ENCODE measurements at regions not wholly inside any gene's neighbourhood (a gene's known extent, or its start where the extent isn't known, plus 50 kb on each side); places are given as distances from the start of the nearest gene placed in this dataset.

GRCh38 chr20:51259455-51259854 lies 236.5 kb upstream of the KCNG1 start:
- DNase-seq (ENCODE audit: low read depth, low spot score) (no peak), FAIRE-seq (no peak)
- Histone ChIP-seq H3K9me3 (replicated peaks; ENCODE audit: control insufficient read depth, insufficient read depth, low read length) (no peaks in the 10 kb centered on the region), H3K4me2 (ENCODE audit: insufficient read depth, low read length) (no peak overlapping the region), H3K9ac (replicated peaks; ENCODE audit: extremely low read depth, insufficient read depth, low read length) (no peak overlapping the region), H3K4me3 (replicated peaks in 1 of 3; ENCODE audit: insufficient read depth in 1 of 3, low read depth in 1 of 3, low read length in 3 of 3) (no peak overlapping the region), H3K9me1 (replicated peaks; ENCODE audit: control insufficient read depth, extremely low read depth, insufficient read depth, low read length) (no peaks in the 10 kb centered on the region), H3K27ac (ENCODE audit: insufficient read depth, low read depth, low read length) (no peak overlapping the region), H3K4me1 (ENCODE audit: control insufficient read depth, extremely low read depth, insufficient read depth, low read length) (no peaks in the 10 kb centered on the region), H2AFZ (ENCODE audit: low read depth, low read length) (no peak overlapping the region), H4K20me1 (replicated peaks; ENCODE audit: control insufficient read depth, extremely low read depth, insufficient read depth, low read length) (no peaks in the 10 kb centered on the region), H3K27me3 (ENCODE audit: control insufficient read depth in 2 of 2, insufficient read depth in 2 of 2, low read length in 2 of 2) (peaks cover 10 to 14% of the 10 kb centered on the region in 2 experiments), H3K79me2 (ENCODE audit: control insufficient read depth, insufficient read depth, low read length) (no peaks in the 10 kb centered on the region), H3K36me3 (ENCODE audit: control insufficient read depth in 2 of 2, extremely low read depth in 1 of 2, insufficient read depth in 2 of 2, low read length in 2 of 2) (no peaks in the 10 kb centered on the region)
- no TSS peak for BruUV-seq (replicated peaks)
- ChIA-PET CTCF (interaction anchor here (1.0 kb wide), 1 partner anchor 9 kb away, joined by 3 read pairs; no protein-coding TSS in a partner anchor), POLR2A (no interaction called here)
- no peak for TF ChIP-seq JUN (IDR thresholded peaks at IDR 0.05; ENCODE audit: borderline replicate concordance, insufficient read depth, insufficient read length, low read depth)
- intact Hi-C loops (cut with micrococcal nuclease) = no loop called here
- dilution Hi-C loops (cut with MboI; ENCODE audit: extremely low pct_ligation_motif_present, low sequenced_read_pairs) = no loop called here

DNA sequence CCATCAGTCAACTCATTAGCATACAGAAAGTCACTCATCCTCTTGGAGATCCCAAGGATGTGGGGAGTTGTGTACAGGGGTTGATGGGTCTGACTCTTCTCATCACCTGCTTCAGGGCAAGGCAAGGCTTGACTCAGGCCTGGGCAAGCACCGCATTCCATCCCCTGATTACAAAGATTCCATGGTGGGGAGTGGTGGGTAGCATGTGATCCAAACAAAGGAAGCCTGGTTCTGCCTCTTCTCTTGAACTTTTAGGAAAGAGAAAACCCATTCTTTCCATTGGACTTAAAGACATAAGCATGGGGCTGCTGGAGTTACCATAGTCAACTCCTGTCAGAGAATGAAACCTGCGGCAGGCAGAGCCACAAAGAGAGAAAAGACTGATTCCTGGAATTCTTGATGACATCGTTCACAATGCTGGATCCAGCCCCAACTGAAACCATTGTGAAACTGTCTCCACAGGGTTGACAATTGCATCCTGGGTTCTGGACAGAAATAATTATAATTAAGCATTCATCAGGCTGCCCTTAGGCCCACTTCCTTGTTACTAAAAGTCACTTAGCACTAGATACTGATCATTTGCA lies 235.8 kb upstream of the KCNG1 start:
- Histone ChIP-seq H3K9me1 (replicated peaks; ENCODE audit: control insufficient read depth, extremely low read depth, insufficient read depth, low read length) (no peaks in the 10 kb centered on the region), H3K27me3 (ENCODE audit: control insufficient read depth in 2 of 2, insufficient read depth in 2 of 2, low read length in 2 of 2) (peaks cover 11 to 15% of the 10 kb centered on the region in 2 experiments), H3K4me3 (replicated peaks in 1 of 3; ENCODE audit: insufficient read depth in 1 of 3, low read depth in 1 of 3, low read length in 3 of 3) (no peak overlapping the region), H4K20me1 (replicated peaks; ENCODE audit: control insufficient read depth, extremely low read depth, insufficient read depth, low read length) (no peaks in the 10 kb centered on the region), H3K36me3 (ENCODE audit: control insufficient read depth in 2 of 2, extremely low read depth in 1 of 2, insufficient read depth in 2 of 2, low read length in 2 of 2) (no peaks in the 10 kb centered on the region), H3K4me1 (ENCODE audit: control insufficient read depth, extremely low read depth, insufficient read depth, low read length) (no peaks in the 10 kb centered on the region), H3K9ac (replicated peaks; ENCODE audit: extremely low read depth, insufficient read depth, low read length) (no peak overlapping the region), H2AFZ (ENCODE audit: low read depth, low read length) (no peak overlapping the region), H3K4me2 (ENCODE audit: insufficient read depth, low read length) (no peak overlapping the region), H3K27ac (ENCODE audit: insufficient read depth, low read depth, low read length) (no peak overlapping the region), H3K79me2 (ENCODE audit: control insufficient read depth, insufficient read depth, low read length) (no peaks in the 10 kb centered on the region), H3K9me3 (replicated peaks; ENCODE audit: control insufficient read depth, insufficient read depth, low read length) (no peaks in the 10 kb centered on the region)
- DNase-seq (ENCODE audit: low read depth, low spot score) = no peak
- dilution Hi-C loops (cut with MboI; ENCODE audit: extremely low pct_ligation_motif_present, low sequenced_read_pairs) = no loop called here
- CTCF ChIA-PET = interaction anchor here (1.0 kb wide), 1 partner anchor 8 kb away, joined by 3 read pairs; no protein-coding TSS in a partner anchor
- FAIRE-seq = no peak
- BruUV-seq (replicated peaks) = no TSS peak
- POLR2A ChIA-PET = no interaction called here
- TF ChIP-seq, protein P1, sequence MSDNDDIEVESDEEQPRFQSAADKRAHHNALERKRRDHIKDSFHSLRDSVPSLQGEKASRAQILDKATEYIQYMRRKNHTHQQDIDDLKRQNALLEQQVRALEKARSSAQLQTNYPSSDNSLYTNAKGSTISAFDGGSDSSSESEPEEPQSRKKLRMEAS (IDR thresholded peaks at IDR 0.05; ENCODE audit: insufficient read depth, insufficient read length) = no peak
- TF ChIP-seq POLR2A (IDR thresholded peaks at IDR 0.05; ENCODE audit: low read depth, low read length) = no peak
- intact Hi-C loops (cut with micrococcal nuclease) = no loop called here
